H1 (cell line): ENCODE measurements at regions not wholly inside any gene's neighbourhood (a gene's known extent, or its start where the extent isn't known, plus 50 kb on each side); places are given as distances from the start of the nearest gene placed in this dataset.

ENCODE experiments used
- CTCF ChIA-PET: fragments of 300-600 bp; sonication (Branson Sonifier 250); formaldehyde crosslinking; loops from one replicate; lab custom pipeline; 2021; ENCODE audit not compliant: partially characterized antibody; lab: Charles Lee
- POLR2A ChIA-PET: fragments of 300-600 bp; sonication (Branson Sonifier 250); formaldehyde crosslinking; loops from one replicate; lab custom pipeline; 2021; ENCODE audit warnings: inconsistent platforms; ENCODE audit not compliant: partially characterized antibody; lab: Charles Lee
- DNase-seq, 2 experiments: peaks; one replicate each; pipeline versions ENCODE4 v3.0.0 to v3.0.0-alpha.2; 2010 to 2022; ENCODE audit warnings: low spot score in 2 of 2, low read depth in 1 of 2, mixed read lengths in 1 of 2
- FAIRE-seq: peaks from 2 replicates; lab custom pipeline; 2011; peaks lifted over from hg19 to GRCh38; lab: Jason Lieb, UNC
- H2AFZ ChIP-seq: 2 replicates; pipeline ENCODE4 v1.8.1; 2012; ENCODE audit warnings: low read length, inconsistent platforms
- H2AK5ac ChIP-seq: 2 replicates; pipeline ENCODE4 v1.6.1; 2013; ENCODE audit warnings: low read depth, low read length
- H2BK120ac ChIP-seq: replicated peaks from 2 replicates; pipeline ENCODE3; 2013; ENCODE audit warnings: low read depth, low read length, inconsistent platforms
- H2BK12ac ChIP-seq: 2 replicates; pipeline ENCODE4 v1.6.1; 2013; ENCODE audit warnings: low read depth, low read length
- H2BK15ac ChIP-seq: 2 replicates; pipeline ENCODE4 v1.6.1; 2013; ENCODE audit warnings: low read length
- H2BK20ac ChIP-seq: 2 replicates; pipeline ENCODE4 v1.6.1; 2013; ENCODE audit warnings: low read length
- H2BK5ac ChIP-seq: 2 replicates; pipeline ENCODE4 v1.6.1; 2013; ENCODE audit warnings: low read depth, low read length
- H3K14ac ChIP-seq: 2 replicates; pipeline ENCODE4 v1.6.1; 2013; ENCODE audit warnings: inconsistent platforms; ENCODE audit not compliant: insufficient read length
- H3K18ac ChIP-seq: 2 replicates; pipeline ENCODE4 v1.6.1; 2013; ENCODE audit warnings: low read length; ENCODE audit errors: extremely low read depth
- H3K23ac ChIP-seq: 2 replicates; pipeline ENCODE4 v1.6.1; 2013; ENCODE audit warnings: inconsistent platforms; ENCODE audit not compliant: insufficient read length
- H3K23me2 ChIP-seq: 2 replicates; pipeline ENCODE4 v1.6.1; 2013; ENCODE audit warnings: low read depth, low read length
- H3K27ac ChIP-seq: 2 replicates; pipeline ENCODE4 v1.6.1; 2011; ENCODE audit warnings: low read depth, low read length, inconsistent platforms
- H3K27me3 ChIP-seq, 4 experiments: replicated peaks in 1 of 4; 1 replicate in 1 of 4; 2 replicates in 3 of 4; pipeline versions ENCODE4 v1.6.1 to v1.8.1; 2011 to 2013; ENCODE audit warnings: low read length in 3 of 4, mild to moderate bottlenecking in 3 of 4, inconsistent platforms in 2 of 4, mixed read lengths in 2 of 4, moderate library complexity in 1 of 4; ENCODE audit not compliant: control insufficient read depth in 3 of 4, insufficient read depth in 3 of 4; ENCODE audit errors: extremely low read depth in 1 of 4
- H3K36me3 ChIP-seq, 4 experiments: 2 replicates each; pipeline versions ENCODE4 v1.6.1 to v1.8.1; 2011 to 2013; ENCODE audit warnings: mild to moderate bottlenecking in 4 of 4, low read length in 3 of 4, moderate library complexity in 2 of 4, control low read depth in 1 of 4, inconsistent platforms in 1 of 4; ENCODE audit not compliant: insufficient read depth in 4 of 4, control insufficient read depth in 2 of 4
- H3K4ac ChIP-seq: replicated peaks from 2 replicates; pipeline ENCODE3; 2013; ENCODE audit warnings: low read length, low read depth, mixed read lengths, inconsistent platforms; ENCODE audit not compliant: insufficient read length
- H3K4me1 ChIP-seq, 4 experiments: replicated peaks in 1 of 4; 1 replicate in 1 of 4; 2 replicates in 3 of 4; pipeline versions ENCODE4 v1.6.1 to v1.8.1; 2011 to 2013; ENCODE audit warnings: low read length in 3 of 4, inconsistent platforms in 2 of 4, mixed read lengths in 1 of 4; ENCODE audit not compliant: insufficient read depth in 4 of 4, control insufficient read depth in 3 of 4
- H3K4me2 ChIP-seq, 2 experiments: 2 replicates each; pipeline versions ENCODE4 v1.6.1 to v1.8.1; 2011 to 2013; ENCODE audit warnings: low read depth in 2 of 2, low read length in 2 of 2, control low read depth in 1 of 2, inconsistent platforms in 1 of 2, mild to moderate bottlenecking in 1 of 2; ENCODE audit not compliant: insufficient read depth in 1 of 2
- H3K4me3 ChIP-seq, 4 experiments: fragments of 200-600, 300-600 bp in 1 of 4; sonication (generic), shearing (Covaris generic), sonication (Bioruptor Twin) in 1 of 4; 2 replicates each; pipeline versions ENCODE4 v1.5.1 to v1.8.1; 2011 to 2016; ENCODE audit warnings: low read length in 4 of 4, low read depth in 3 of 4, control low read depth in 2 of 4, inconsistent platforms in 2 of 4, mild to moderate bottlenecking in 2 of 4, mixed read lengths in 1 of 4, moderate library complexity in 1 of 4; ENCODE audit not compliant: insufficient read depth in 2 of 4; ENCODE audit errors: extremely low read depth in 1 of 4
- H3K56ac ChIP-seq: replicated peaks from 2 replicates; pipeline ENCODE3; 2013; ENCODE audit warnings: low read depth, mild to moderate bottlenecking, mixed read lengths, low read length, inconsistent platforms; ENCODE audit not compliant: insufficient read length
- H3K79me1 ChIP-seq: 2 replicates; pipeline ENCODE4 v1.6.1; 2013; ENCODE audit warnings: low read depth, low read length, control low read depth
- H3K79me2 ChIP-seq, 2 experiments: 2 replicates each; pipeline versions ENCODE4 v1.6.1 to v1.8.1; 2012 to 2013; ENCODE audit warnings: low read length in 2 of 2, mild to moderate bottlenecking in 2 of 2, inconsistent platforms in 1 of 2; ENCODE audit not compliant: insufficient read depth in 2 of 2, control insufficient read depth in 1 of 2
- H3K9ac ChIP-seq, 4 experiments: replicated peaks in 1 of 4; 1 replicate in 1 of 4; 2 replicates in 3 of 4; pipeline versions ENCODE4 v1.6.1 to v1.8.1; 2011 to 2013; ENCODE audit warnings: low read depth in 3 of 4, low read length in 3 of 4, control low read depth in 2 of 4, mild to moderate bottlenecking in 2 of 4, moderate library complexity in 2 of 4, inconsistent platforms in 1 of 4; ENCODE audit errors: extremely low read depth in 1 of 4
- H3K9me3 ChIP-seq, 2 experiments: 2 replicates each; pipeline versions ENCODE4 v1.6.1 to v1.8.1; 2012 to 2013; ENCODE audit warnings: mild to moderate bottlenecking in 2 of 2, moderate library complexity in 2 of 2, control low read depth in 1 of 2, inconsistent platforms in 1 of 2, low read depth in 1 of 2, low read length in 1 of 2, mixed read lengths in 1 of 2; ENCODE audit not compliant: insufficient read depth in 2 of 2
- H4K20me1 ChIP-seq, 2 experiments: replicated peaks in 1 of 2; 2 replicates each; pipeline versions ENCODE3 to v1.8.1; 2011 to 2013; ENCODE audit warnings: inconsistent platforms in 2 of 2, low read length in 2 of 2, mild to moderate bottlenecking in 1 of 2; ENCODE audit not compliant: insufficient read depth in 2 of 2, control insufficient read depth in 1 of 2
- H4K5ac ChIP-seq: 2 replicates; pipeline ENCODE4 v1.6.1; 2013; ENCODE audit warnings: low read length, low read depth, mixed read lengths, inconsistent platforms; ENCODE audit not compliant: insufficient read length
- H4K8ac ChIP-seq: 2 replicates; pipeline ENCODE4 v1.8.0; 2013; ENCODE audit warnings: mild to moderate bottlenecking, moderate library complexity, low read length, inconsistent platforms; ENCODE audit not compliant: insufficient read depth; ENCODE audit errors: extremely low read depth
- H4K91ac ChIP-seq: replicated peaks from 2 replicates; pipeline ENCODE3; 2013; ENCODE audit warnings: low read length, mixed read lengths, inconsistent platforms; ENCODE audit not compliant: insufficient read length
- CHD2 ChIP-seq: IDR thresholded peaks from 2 replicates; pipeline ENCODE4 v1.6.1; 2012; ENCODE audit warnings: low read length, improper control_type of control experiment
- NRF1 ChIP-seq: IDR thresholded peaks from 2 replicates; pipeline ENCODE4 v1.6.1; 2011; ENCODE audit warnings: mild to moderate bottlenecking, low read depth, low read length, improper control_type of control experiment
- PHF8 ChIP-seq: fragments of 200-600 bp; sonication (generic); conservative IDR thresholded peaks from 2 replicates; pipeline ENCODE4 v1.7.1; 2012; ENCODE audit warnings: low read depth, mild to moderate bottlenecking, inconsistent platforms, low read length, moderate library complexity
- POLR2AphosphoS5 ChIP-seq: IDR thresholded peaks from 2 replicates; pipeline ENCODE4 v1.6.1; 2011; ENCODE audit warnings: low read depth, low read length
- POU5F1 ChIP-seq: IDR thresholded peaks from 2 replicates; pipeline ENCODE4 v1.6.1; 2011; ENCODE audit warnings: low read depth, mild to moderate bottlenecking, low read length, moderate library complexity
- SRF ChIP-seq: IDR thresholded peaks from 2 replicates; pipeline ENCODE4 v1.6.1; 2011; ENCODE audit warnings: mild to moderate bottlenecking, low read depth, low read length, moderate library complexity
- ZNF274 ChIP-seq: IDR thresholded peaks from 2 replicates; pipeline ENCODE4 v1.7.0; 2012; ENCODE audit warnings: low read length, borderline replicate concordance; ENCODE audit errors: extremely low read depth
- WGBS, 2 experiments: shearing (Covaris generic) in 1 of 2; methylation state at CpG; one replicate each; pipeline versions ENCODE4 v1.1.6 to v1.1.7; 2013 to 2015; ENCODE audit warnings: low lambda C conversion rate in 2 of 2, mixed read lengths in 2 of 2, inconsistent platforms in 1 of 2, low coverage in 1 of 2, missing lambda C conversion rate in 1 of 2; ENCODE audit not compliant: insufficient replicate concordance in 2 of 2, insufficient coverage in 1 of 2, insufficient read length in 1 of 2; ENCODE audit errors: extremely low coverage in 1 of 2, missing lambda C conversion rate in 1 of 2; 5-methylcytosine and 5-hydroxymethylcytosine counted together

DNA sequence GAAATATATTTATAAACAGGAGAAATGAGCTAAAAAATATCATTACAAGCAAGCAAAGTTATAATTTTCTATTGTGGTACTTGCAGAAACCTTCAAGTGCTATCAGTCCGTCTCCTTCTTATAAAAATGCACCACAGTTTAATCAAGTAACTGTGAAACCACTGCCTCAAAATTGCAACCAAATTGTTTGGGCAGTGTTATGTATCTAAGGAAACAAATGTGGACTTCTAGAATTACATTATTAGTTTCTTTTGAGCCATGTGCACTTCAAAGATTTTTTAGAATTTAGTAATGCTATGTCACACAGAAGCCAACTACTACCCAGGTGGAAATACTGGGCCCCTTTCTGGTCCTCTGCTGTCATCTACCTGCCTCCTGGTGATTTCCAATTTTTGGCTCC, 495.6 kb downstream of the NYAP2 start:
- no peak for FAIRE-seq
- Histone ChIP-seq H3K23ac (no peak overlapping the region), H2BK120ac (no peak overlapping the region), H3K36me3 (no peaks in the 10 kb centered on the region), H2AFZ (no peak overlapping the region), H3K4me1 (no peaks in the 10 kb centered on the region), H2BK12ac (no peak overlapping the region), H3K23me2 (no peaks in the 10 kb centered on the region), H4K91ac (no peak overlapping the region), H2BK20ac (no peak overlapping the region), H3K27ac (no peak overlapping the region), H3K56ac (no peak overlapping the region), H3K18ac (no peak overlapping the region), H3K79me2 (no peaks in the 10 kb centered on the region), H3K27me3 (no peaks in the 10 kb centered on the region), H3K9me3 (no peaks in the 10 kb centered on the region), H4K20me1 (no peaks in the 10 kb centered on the region), H2BK15ac (no peak overlapping the region), H3K4ac (no peak overlapping the region), H3K14ac (no peak overlapping the region), H3K9ac (no peak overlapping the region), H4K5ac (no peak overlapping the region), H3K4me3 (no peak overlapping the region), H3K4me2 (no peak overlapping the region), H4K8ac (no peak overlapping the region), H3K79me1 (no peaks in the 10 kb centered on the region), H2AK5ac (no peak overlapping the region), H2BK5ac (no peak overlapping the region)
- DNase-seq, result no peak
- ChIA-PET CTCF (interaction anchor here (0.8 kb wide), 1 partner anchor 99 kb away, joined by 3 read pairs; no protein-coding TSS in a partner anchor), POLR2A (no interaction called here)
- 83% methylated on average over 1 of the region's 1 CpG; no CpG with 5 or more reads in 1 of the 2 experiments for WGBS, 2 experiments
- no peak for TF ChIP-seq ZNF274
- no peak for TF ChIP-seq SRF
- TF ChIP-seq NRF1, result no peak
- no peak for TF ChIP-seq POLR2AphosphoS5
- no peak for TF ChIP-seq POU5F1
- no peak for TF ChIP-seq CHD2
- no peak for TF ChIP-seq PHF8
